ENCODE measurements at regions not wholly inside any gene's neighbourhood (a gene's known extent, or its start where the extent isn't known, plus 50 kb on each side); places are given as distances from the start of the nearest gene placed in this dataset.
"Not testable (repeated sequence)": the region's sequence is repeated elsewhere in the genome, so short reads cannot be mapped to it uniquely, and the experiment has no call there.

- not testable (repeated sequence) for TF ChIP-seq CTCF (IDR thresholded peaks at IDR 0.05); ZFX (IDR thresholded peaks at IDR 0.05; ENCODE audit: borderline replicate concordance)
Observed at GRCh38 chr14:105648609-105649535, 122.5 kb downstream of the TMEM121 start.

All from 22Rv1 (cell line).